Cardiac muscle cell (in vitro differentiated cells and primary cell): ENCODE measurements at regions not wholly inside any gene's neighbourhood (a gene's known extent, or its start where the extent isn't known, plus 50 kb on each side); places are given as distances from the start of the nearest gene placed in this dataset.
A peak's percentile ranks its signal among the peaks of the same experiment; 100 is the strongest.

ENCODE experiments used
- DNase-seq, 2 donors: peaks; one replicate each; pipeline versions ENCODE4 v3.0.0 to v3.0.0-alpha.2; 2010 to 2017; ENCODE audit warnings: low read depth in 1 of 2, low spot score in 1 of 2
- H3K27ac ChIP-seq: fragments of 200-600 bp; sonication (generic); 2 replicates; pipeline ENCODE4 v1.5.1; 2016
- H3K27me3 ChIP-seq: fragments of 200-600 bp; sonication (generic); 2 replicates; pipeline ENCODE4 v1.6.0; 2016; ENCODE audit warnings: control low read depth
- H3K36me3 ChIP-seq: fragments of 200-600 bp; sonication (generic); 2 replicates; pipeline ENCODE4 v1.5.1; 2016; ENCODE audit warnings: control low read depth
- H3K4me1 ChIP-seq: fragments of 200-600 bp; sonication (generic); 2 replicates; pipeline ENCODE4 v1.8.1; 2017; ENCODE audit warnings: low read depth, mild to moderate bottlenecking, mixed run types
- H3K4me3 ChIP-seq: fragments of 200-600 bp; sonication (generic); 2 replicates; pipeline ENCODE4 v1.5.1; 2016; ENCODE audit warnings: mild to moderate bottlenecking
- H3K9me3 ChIP-seq: fragments of 200-600 bp; sonication (generic); 2 replicates; pipeline ENCODE4 v1.5.1; 2017; ENCODE audit warnings: low read depth, mild to moderate bottlenecking, control low read depth
- TF ChIP-seq, protein P1 (sequence below): IDR thresholded peaks from 2 replicates; pipeline ENCODE4 v1.5.1; 2012; ENCODE audit warnings: low read depth, mild to moderate bottlenecking, low read length

- TF ChIP-seq, protein P1, sequence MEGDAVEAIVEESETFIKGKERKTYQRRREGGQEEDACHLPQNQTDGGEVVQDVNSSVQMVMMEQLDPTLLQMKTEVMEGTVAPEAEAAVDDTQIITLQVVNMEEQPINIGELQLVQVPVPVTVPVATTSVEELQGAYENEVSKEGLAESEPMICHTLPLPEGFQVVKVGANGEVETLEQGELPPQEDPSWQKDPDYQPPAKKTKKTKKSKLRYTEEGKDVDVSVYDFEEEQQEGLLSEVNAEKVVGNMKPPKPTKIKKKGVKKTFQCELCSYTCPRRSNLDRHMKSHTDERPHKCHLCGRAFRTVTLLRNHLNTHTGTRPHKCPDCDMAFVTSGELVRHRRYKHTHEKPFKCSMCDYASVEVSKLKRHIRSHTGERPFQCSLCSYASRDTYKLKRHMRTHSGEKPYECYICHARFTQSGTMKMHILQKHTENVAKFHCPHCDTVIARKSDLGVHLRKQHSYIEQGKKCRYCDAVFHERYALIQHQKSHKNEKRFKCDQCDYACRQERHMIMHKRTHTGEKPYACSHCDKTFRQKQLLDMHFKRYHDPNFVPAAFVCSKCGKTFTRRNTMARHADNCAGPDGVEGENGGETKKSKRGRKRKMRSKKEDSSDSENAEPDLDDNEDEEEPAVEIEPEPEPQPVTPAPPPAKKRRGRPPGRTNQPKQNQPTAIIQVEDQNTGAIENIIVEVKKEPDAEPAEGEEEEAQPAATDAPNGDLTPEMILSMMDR = no peak
- no peaks in the 10 kb centered on the region for H3K4me1 ChIP-seq
- no peak for DNase-seq
- no peak overlapping the region for H3K27ac ChIP-seq
- no peaks in the 10 kb centered on the region for H3K27me3 ChIP-seq
- no peaks in the 10 kb centered on the region for H3K36me3 ChIP-seq
- H3K9me3 ChIP-seq = no peaks in the 10 kb centered on the region
- no peak overlapping the region for H3K4me3 ChIP-seq
Observed at GRCh38 chr3:99475229-99475628, 163.2 kb upstream of the COL8A1 start.

DNA sequence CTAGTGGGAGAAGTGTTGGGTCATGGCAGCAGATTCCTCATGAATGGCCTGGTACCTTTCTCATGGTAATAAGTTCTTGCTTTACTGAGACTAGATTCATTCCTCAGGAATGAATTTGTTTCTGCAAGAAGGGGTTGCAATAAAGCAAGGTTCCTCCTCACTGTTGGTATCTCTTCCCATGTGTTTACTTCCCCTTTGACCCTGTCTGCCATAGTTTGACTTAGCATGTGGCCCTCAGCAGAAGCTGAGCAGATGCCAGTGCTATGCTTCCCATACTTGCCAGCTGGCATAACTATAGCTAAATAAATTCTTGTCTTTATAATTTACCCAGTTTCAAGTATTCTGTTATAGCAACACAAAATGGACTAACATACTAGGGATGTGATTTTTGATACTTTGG is 163.6 kb upstream of the COL8A1 start:
- no peak overlapping the region for H3K27ac ChIP-seq
- H3K4me3 ChIP-seq = no peak overlapping the region
- no peaks in the 10 kb centered on the region for H3K4me1 ChIP-seq
- H3K27me3 ChIP-seq = no peaks in the 10 kb centered on the region
- no peaks in the 10 kb centered on the region for H3K36me3 ChIP-seq
- TF ChIP-seq, protein P1 = no peak
- no peaks in the 10 kb centered on the region for H3K9me3 ChIP-seq
- no peak for DNase-seq

DNA sequence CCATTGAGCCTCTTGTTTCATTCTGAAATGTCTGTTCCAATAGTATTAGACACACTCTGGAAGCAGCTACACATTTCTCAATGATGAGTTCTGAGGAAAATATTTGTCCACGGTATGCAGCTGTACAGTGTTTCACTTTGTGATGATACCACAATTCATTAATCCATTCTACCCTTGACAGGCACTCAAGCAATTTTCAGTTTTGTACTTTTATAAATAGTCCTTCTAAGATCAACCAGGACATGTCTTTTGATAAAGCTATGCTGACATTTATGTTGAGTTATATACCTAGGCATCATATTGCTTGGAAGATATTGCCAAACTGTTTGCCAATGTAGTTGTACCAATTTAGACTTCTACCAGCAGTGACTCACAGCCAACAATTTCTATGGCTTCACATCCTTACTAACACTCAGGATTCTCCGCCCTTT is 165.1 kb upstream of the COL8A1 start:
- Histone ChIP-seq H3K4me3 (no peak overlapping the region), H3K27me3 (no peaks in the 10 kb centered on the region), H3K27ac (no peak overlapping the region), H3K4me1 (peaks cover 8% of the 10 kb centered on the region), H3K36me3 (no peaks in the 10 kb centered on the region), H3K9me3 (no peaks in the 10 kb centered on the region)
- TF ChIP-seq, protein P1 = no peak
- DNase-seq = peak in 1 of 2 donors; percentile 27

- H3K36me3 ChIP-seq = no peaks in the 10 kb centered on the region
- H3K9me3 ChIP-seq = no peaks in the 10 kb centered on the region
- DNase-seq = no peak
- no peak overlapping the region for H3K4me3 ChIP-seq
- H3K27me3 ChIP-seq = no peaks in the 10 kb centered on the region
- TF ChIP-seq, protein P1 = no peak
- H3K4me1 ChIP-seq = peaks cover 18% of the 10 kb centered on the region
- no peak overlapping the region for H3K27ac ChIP-seq
Observed at GRCh38 chr3:99472385-99472784, 166.0 kb upstream of the COL8A1 start.

- peaks cover 22% of the 10 kb centered on the region for H3K4me1 ChIP-seq
- H3K9me3 ChIP-seq = no peaks in the 10 kb centered on the region
- TF ChIP-seq, protein P1 = no peak
- DNase-seq = no peak
- no peak overlapping the region for H3K4me3 ChIP-seq
- no peaks in the 10 kb centered on the region for H3K36me3 ChIP-seq
- no peak overlapping the region for H3K27ac ChIP-seq
- no peaks in the 10 kb centered on the region for H3K27me3 ChIP-seq
Observed at GRCh38 chr3:99471353-99472323, 166.8 kb upstream of the COL8A1 start.
